Endothelial cell of umbilical vein (primary cell): ENCODE measurements at regions not wholly inside any gene's neighbourhood (a gene's known extent, or its start where the extent isn't known, plus 50 kb on each side); places are given as distances from the start of the nearest gene placed in this dataset.

Experiments used
- EZH2 ChIP-seq: IDR thresholded peaks from 2 replicates; pipeline ENCODE4 v1.6.1; 2012; ENCODE audit warnings: borderline replicate concordance, low read depth, mild to moderate bottlenecking, moderate library complexity, low read length, inconsistent platforms; ENCODE audit not compliant: severe bottlenecking
- GATA2 ChIP-seq: IDR thresholded peaks from 2 replicates; pipeline ENCODE4 v1.7.0; 2011; ENCODE audit warnings: low read depth, mild to moderate bottlenecking, moderate library complexity, mixed read lengths, low read length; ENCODE audit not compliant: insufficient read length, insufficient read depth
- MAX ChIP-seq: IDR thresholded peaks from 2 replicates; pipeline ENCODE4 v1.6.1; 2011; ENCODE audit not compliant: insufficient read depth, insufficient read length
- MYC ChIP-seq: IDR thresholded peaks from one replicate; pipeline ENCODE4 v1.6.1; 2011; ENCODE audit warnings: mild to moderate bottlenecking, low read depth, low read length
- POLR2A ChIP-seq: IDR thresholded peaks from 2 replicates; pipeline ENCODE4 v1.6.1; 2012; ENCODE audit warnings: low read depth, mild to moderate bottlenecking, control low read depth, low read length
- POLR2AphosphoS5 ChIP-seq: IDR thresholded peaks from 2 replicates; pipeline ENCODE4 v1.6.1; 2012; ENCODE audit warnings: low read depth, mild to moderate bottlenecking, control low read depth, low read length, moderate library complexity; ENCODE audit not compliant: insufficient read depth
- TF ChIP-seq, protein P1 (sequence below), 2 donors: IDR thresholded peaks; 1 replicate in 1 of 2; 2 replicates in 1 of 2; pipeline ENCODE4 v1.5.1; 2011; ENCODE audit warnings: low read length in 2 of 2, mild to moderate bottlenecking in 2 of 2, moderate library complexity in 2 of 2, control low read depth in 1 of 2, inconsistent platforms in 1 of 2, low read depth in 1 of 2; ENCODE audit not compliant: insufficient read depth in 1 of 2; ENCODE audit errors: extremely low read depth in 1 of 2

DNA sequence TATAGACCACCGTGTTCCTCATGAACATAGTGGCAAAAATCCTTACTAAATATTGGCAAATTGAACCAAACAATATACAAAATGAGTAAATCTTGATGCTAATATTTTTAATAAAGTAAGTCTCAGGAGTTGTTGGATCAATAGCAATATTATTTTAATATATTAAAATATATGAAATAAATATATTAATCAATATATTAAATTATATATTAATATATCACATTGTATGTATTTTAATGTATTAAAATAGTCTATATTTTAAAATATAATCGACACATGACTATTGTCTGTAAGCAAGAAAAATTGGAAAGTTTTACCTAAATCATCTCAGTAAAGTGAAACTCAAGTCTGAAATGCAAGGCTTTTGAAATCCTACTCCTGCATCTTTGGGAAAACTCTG, 78.9 kb upstream of the GJB6 start:
- TF ChIP-seq MAX = no peak
- no peak for TF ChIP-seq EZH2
- TF ChIP-seq, protein P1, sequence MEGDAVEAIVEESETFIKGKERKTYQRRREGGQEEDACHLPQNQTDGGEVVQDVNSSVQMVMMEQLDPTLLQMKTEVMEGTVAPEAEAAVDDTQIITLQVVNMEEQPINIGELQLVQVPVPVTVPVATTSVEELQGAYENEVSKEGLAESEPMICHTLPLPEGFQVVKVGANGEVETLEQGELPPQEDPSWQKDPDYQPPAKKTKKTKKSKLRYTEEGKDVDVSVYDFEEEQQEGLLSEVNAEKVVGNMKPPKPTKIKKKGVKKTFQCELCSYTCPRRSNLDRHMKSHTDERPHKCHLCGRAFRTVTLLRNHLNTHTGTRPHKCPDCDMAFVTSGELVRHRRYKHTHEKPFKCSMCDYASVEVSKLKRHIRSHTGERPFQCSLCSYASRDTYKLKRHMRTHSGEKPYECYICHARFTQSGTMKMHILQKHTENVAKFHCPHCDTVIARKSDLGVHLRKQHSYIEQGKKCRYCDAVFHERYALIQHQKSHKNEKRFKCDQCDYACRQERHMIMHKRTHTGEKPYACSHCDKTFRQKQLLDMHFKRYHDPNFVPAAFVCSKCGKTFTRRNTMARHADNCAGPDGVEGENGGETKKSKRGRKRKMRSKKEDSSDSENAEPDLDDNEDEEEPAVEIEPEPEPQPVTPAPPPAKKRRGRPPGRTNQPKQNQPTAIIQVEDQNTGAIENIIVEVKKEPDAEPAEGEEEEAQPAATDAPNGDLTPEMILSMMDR (IDR thresholded peaks at IDR 0.05; ENCODE audit: extremely low read depth in 1 of 2, insufficient read depth in 1 of 2, low read depth in 1 of 2, low read length in 2 of 2) = no peak
- no peak for TF ChIP-seq POLR2A
- TF ChIP-seq POLR2AphosphoS5 = no peak
- TF ChIP-seq GATA2 = no peak
- no peak for TF ChIP-seq MYC
